ENCODE measurements at regions not wholly inside any gene's neighbourhood (a gene's known extent, or its start where the extent isn't known, plus 50 kb on each side); places are given as distances from the start of the nearest gene placed in this dataset.
A peak's percentile ranks its signal among the peaks of the same experiment; 100 is the strongest.

GRCh38 chr14:39853441-39853840 lies 421.2 kb upstream of the FBXO33 start:
- no peak for DNase-seq (ENCODE audit: low read depth in 4 of 4, low spot score in 3 of 4)

GRCh38 chr14:39851202-39851601 lies 419.0 kb upstream of the FBXO33 start:
- no peak for DNase-seq (ENCODE audit: low read depth in 4 of 4, low spot score in 3 of 4)

- no peak for DNase-seq (ENCODE audit: low read depth in 4 of 4, low spot score in 3 of 4)
These were observed 415.6 kb upstream of the FBXO33 start for GRCh38 chr14:39847852-39848251.

- DNase-seq (ENCODE audit: low read depth in 4 of 4, low spot score in 3 of 4), result no peak
These were observed 415.0 kb upstream of the FBXO33 start for GRCh38 chr14:39847194-39847593.

GRCh38 chr14:39843881-39844280 lies 411.6 kb upstream of the FBXO33 start:
- DNase-seq (ENCODE audit: low read depth in 4 of 4, low spot score in 3 of 4), result no peak

GRCh38 chr14:39841088-39841487 lies 408.9 kb upstream of the FBXO33 start:
- no peak for DNase-seq (ENCODE audit: low read depth in 4 of 4, low spot score in 3 of 4)

- DNase-seq (ENCODE audit: low read depth in 4 of 4, low spot score in 3 of 4), result no peak
These were observed 395.8 kb upstream of the FBXO33 start for GRCh38 chr14:39827901-39828655.

GRCh38 chr14:39812532-39813320 lies 380.5 kb upstream of the FBXO33 start:
- no peak for DNase-seq (ENCODE audit: low read depth in 4 of 4, low spot score in 3 of 4)

- DNase-seq (ENCODE audit: low read depth in 4 of 4, low spot score in 3 of 4), result no peak
These were observed 375.0 kb upstream of the FBXO33 start for GRCh38 chr14:39807271-39807670.

GRCh38 chr14:39784461-39784860 lies 352.2 kb upstream of the FBXO33 start:
- no peak for DNase-seq (ENCODE audit: low read depth in 4 of 4, low spot score in 3 of 4)

GRCh38 chr14:39781466-39781865 lies 349.2 kb upstream of the FBXO33 start:
- no peak for DNase-seq (ENCODE audit: low read depth in 4 of 4, low spot score in 3 of 4)

- DNase-seq (ENCODE audit: low read depth in 4 of 4, low spot score in 3 of 4), result no peak
These were observed 341.3 kb upstream of the FBXO33 start for GRCh38 chr14:39773387-39774126.

GRCh38 chr14:39772627-39773026 lies 340.4 kb upstream of the FBXO33 start:
- no peak for DNase-seq (ENCODE audit: low read depth in 4 of 4, low spot score in 3 of 4)

GRCh38 chr14:39768589-39768988 lies 336.4 kb upstream of the FBXO33 start:
- no peak for DNase-seq (ENCODE audit: low read depth in 4 of 4, low spot score in 3 of 4)

- DNase-seq (ENCODE audit: low read depth in 4 of 4, low spot score in 3 of 4), result no peak
These were observed 334.3 kb upstream of the FBXO33 start for GRCh38 chr14:39766397-39767000.

GRCh38 chr14:39765676-39766075 lies 333.4 kb upstream of the FBXO33 start:
- no peak for DNase-seq (ENCODE audit: low read depth in 4 of 4, low spot score in 3 of 4)

- no peak for DNase-seq (ENCODE audit: low read depth in 4 of 4, low spot score in 3 of 4)
These were observed 331.2 kb upstream of the FBXO33 start for GRCh38 chr14:39763402-39763890.

- DNase-seq (ENCODE audit: low read depth in 4 of 4, low spot score in 3 of 4), result no peak
These were observed 330.6 kb upstream of the FBXO33 start for GRCh38 chr14:39762576-39763401.

GRCh38 chr14:39755269-39755878 lies 323.1 kb upstream of the FBXO33 start:
- DNase-seq (ENCODE audit: low read depth in 4 of 4, low spot score in 3 of 4), result peak in 3 of 4 donors; percentile 1 to 15 (median 8)
